ENCODE measurements at regions not wholly inside any gene's neighbourhood (a gene's known extent, or its start where the extent isn't known, plus 50 kb on each side); places are given as distances from the start of the nearest gene placed in this dataset.
"Not testable (repeated sequence)": the region's sequence is repeated elsewhere in the genome, so short reads cannot be mapped to it uniquely, and the experiment has no call there.

DNA sequence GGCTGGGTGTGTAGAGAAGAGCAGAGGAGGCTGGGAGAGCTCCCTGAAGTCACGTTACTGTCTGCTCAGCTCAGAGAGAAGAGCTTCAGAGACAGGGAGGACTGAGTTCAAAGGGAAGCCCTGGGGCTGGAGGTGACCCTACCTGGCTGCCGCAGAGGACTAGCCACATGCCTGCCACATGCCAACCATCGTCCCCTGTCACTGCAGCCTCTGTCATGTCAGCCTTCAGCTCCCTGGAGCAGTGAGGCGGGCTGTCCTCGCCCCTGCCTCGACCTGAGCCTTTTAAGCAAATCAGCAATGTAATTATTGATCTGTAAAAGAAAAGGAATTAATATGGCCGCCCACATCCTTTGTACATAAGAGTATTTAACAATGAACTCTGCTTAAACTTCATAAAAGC lies 89.3 kb upstream of the RET start:
- peak; percentile 9 for DNase-seq (ENCODE audit: low spot score)

DNA sequence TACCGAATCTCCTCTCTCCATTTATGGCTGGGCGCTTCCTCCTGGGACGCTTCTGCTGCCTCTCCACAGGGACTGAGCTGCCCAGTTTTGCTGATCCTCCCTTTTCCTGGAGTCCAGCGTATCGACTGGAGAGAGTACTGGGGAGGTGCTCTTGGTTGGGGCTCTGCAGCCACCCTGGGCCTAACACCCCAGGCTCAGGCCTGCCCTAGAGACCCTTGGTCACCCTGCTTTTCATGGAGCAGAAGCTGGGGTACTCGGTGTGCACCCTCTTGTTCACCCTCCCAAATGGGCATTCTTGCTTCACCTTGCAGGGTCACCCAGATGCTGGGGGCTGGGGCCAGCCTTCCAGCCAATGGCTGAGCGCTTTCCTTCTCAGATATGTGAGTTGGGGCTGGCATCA lies 88.8 kb upstream of the RET start:
- peak; percentile 10 for DNase-seq (ENCODE audit: low spot score)

DNA sequence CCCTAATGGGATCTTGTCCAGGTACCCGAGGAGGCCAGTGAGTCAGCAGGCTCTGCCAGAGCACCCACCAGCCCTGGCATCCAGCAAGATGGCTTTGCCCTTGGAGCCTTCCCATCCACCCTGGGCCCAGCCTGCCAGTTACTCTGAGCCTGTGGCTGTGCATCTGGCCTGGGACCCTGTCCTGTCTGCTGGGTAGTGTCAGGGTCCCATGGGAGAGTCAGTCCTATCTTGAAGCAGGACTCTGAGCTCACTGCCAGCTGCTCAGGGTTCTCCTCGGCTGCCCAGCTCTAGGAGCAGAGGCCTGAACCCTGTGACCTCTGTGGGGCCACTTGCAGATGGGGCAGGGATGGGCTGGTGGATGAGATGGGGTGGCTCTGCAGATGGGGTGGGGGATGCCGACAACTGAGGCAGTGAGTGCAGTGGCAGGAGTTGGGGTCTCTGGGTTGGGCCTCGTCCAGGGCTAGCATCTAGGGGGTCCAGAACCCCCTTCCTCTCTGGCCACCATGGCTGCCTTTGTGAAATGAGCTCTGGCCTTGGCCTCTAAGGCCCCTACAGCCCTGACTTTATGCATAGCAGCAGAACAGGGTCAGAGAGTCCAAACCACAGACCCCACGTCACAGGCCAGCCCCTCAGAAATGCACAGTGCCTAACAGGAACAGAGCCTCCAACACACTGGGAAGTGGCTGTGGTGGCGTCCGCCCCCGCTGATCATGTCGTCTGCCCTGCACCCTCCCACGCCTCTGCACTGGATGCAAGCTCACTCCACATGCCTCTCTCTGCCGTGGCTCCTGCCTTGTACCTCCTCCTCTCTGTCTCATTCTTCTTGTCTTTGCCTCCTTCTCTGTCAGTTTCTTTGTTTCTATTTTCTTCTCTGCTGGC lies 88.1 kb upstream of the RET start:
- peak; percentile 19 for DNase-seq (ENCODE audit: low spot score)

DNA sequence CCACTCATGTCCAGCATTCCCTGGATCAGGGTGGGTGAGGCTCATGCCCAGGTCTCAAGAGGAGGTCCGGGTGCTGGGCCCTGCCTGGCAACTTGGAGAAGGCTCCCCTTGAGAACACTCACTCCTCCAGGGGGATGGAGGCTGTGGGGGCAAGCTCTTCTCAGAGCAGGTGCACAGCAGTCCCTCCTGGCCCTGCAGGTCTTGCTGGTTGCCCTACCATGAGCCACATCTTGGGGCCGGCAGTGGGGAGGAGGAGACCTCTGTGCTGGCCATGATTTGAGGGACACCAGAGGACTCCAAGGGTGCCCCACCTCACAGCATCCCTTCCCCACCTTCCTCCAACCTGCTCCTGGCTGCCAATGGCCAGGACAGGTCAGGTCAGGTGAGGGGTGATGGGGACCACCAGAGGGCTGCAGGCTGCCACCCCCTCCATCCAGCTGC lies 87.4 kb upstream of the RET start:
- no peak for DNase-seq (ENCODE audit: low spot score)

DNA sequence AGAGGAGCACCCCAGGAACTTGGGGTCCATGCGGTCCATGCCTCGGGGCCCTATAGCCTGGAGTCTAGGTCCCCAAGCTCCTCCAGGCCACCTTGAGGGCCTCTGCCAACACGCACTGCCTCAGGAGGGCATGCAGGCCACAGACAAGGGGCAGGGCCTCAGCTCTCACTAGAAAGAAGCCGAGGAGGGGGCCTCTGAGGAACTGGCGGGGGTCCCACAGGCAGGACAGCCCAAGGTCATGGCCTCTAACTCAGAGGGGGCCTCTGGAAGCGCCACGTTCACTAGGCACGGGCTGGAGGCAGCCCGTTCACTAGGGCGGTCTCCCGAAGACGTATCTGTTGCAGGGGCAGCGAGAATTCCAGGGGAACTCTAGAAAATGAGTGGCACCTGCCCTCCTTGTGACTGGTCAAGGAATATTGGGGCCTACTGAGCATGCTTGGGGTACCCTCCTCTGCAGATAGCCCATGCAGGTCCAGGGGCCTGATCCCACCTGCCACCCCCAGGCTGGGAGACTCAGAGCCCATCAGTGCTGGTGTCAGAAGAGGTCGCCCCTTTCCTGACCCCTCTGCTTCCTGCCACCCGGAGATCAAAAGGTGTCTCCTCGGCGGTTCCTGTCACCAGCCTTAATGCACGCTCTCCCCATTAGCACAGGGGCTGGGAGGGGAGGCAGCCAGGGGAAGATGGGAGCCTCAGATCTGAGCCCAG lies 86.7 kb upstream of the RET start:
- DNase-seq (ENCODE audit: low spot score): no peak

DNA sequence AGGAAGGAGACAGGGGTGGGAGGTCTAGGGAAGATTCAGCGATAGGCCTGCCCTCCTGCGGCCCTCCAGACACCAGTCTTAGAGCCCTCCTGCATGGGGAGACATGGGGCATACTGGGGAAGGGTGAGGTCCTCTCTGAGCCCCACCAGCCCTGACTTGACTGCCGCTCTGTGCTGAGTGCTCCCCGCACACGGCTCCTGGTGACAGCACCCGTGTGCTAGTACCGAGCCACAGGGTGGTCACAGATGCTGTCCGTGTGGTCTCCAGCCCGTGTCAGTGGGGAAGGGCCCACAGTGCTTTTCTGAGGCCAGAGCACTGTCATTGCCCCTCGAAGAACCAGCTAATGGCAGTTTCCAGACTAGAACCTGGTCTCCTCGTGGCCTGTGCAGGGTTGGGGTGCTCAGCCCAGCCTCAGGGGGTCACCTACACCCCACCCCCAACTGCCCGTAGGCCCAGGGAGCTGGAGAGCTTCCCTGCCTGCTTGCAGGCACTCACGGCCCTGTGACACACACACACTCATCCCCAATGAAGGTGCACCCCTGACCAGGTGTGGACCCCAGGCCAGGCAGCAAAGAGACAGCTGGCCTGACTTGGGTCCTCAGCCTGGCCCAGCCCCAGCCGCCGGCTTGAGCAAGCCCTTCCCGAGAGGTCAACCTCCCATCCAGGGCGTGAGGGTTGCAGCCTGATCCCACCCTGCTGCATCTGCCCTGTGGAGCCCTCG lies 86.0 kb upstream of the RET start:
- DNase-seq (ENCODE audit: low spot score): no peak

DNA sequence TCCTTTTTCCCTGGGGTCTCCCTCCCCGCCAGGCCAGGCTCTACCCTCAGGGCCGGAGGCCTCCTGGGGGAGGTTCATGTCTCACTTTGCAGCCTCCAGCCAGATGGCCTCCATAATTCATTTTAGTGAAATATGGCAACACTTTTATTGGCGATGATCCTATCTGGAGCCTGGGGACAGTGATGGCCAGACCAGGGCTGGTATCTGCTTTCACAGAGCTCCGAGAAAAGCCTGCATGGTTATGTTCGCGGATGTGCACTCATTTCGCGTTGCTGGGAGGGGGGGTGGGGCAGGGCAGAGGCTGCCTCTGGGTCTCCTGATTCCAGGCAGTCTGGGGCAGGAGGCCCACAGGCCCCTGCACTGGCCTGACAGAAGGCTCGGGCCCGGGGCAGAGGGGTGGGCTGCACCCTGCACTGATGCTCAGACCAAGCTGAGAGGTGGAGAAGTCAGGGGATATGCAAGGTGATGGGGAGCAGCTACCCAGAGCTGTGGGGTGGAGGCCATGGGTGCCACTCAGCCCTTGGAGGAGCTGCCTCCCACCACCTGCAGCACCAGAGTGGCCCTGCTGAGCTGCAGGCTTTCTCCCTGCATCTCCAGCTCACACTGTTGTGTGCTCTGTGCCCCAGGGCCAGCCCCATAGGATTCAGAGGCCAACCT lies 85.3 kb upstream of the RET start:
- DNase-seq (ENCODE audit: low spot score): no peak

DNA sequence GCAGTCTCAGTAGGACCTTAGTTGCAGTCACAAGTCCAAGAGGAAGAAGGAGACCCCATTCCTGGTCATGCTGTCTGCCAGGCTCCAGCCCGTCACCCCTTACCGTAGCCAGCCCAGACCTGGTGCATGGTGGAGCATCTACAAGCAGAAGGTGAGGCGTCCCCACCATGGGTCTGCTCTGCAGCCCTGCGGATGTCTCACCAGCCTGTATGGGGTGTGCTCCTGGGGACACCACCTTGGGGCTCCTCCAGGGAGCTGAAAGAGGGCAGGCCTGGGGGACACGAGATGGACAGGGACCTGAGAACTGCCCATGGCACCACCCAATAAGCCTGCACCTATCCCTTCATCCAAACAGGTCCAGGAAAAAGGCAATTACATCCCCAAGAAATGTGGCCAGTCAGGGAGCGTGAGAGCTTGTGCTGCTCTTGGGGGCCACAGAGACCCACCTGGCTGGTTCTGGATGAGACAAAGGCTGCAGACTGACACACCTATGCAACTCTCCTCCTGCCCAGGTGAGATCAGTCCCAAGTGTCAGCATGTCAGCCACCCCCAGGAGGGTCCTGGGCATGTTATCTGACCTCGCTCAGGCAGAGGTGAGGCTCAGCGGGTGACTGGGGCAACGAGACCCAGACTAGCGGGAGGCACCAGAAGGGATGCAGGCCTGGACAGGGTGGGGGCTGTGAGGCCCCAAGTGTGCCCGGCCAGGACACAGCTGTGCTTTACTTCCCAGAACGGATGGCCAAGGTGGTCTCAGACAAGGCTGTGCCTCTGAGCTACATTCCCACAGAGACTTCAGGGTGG lies 84.5 kb upstream of the RET start:
- DNase-seq (ENCODE audit: low spot score): no peak

DNA sequence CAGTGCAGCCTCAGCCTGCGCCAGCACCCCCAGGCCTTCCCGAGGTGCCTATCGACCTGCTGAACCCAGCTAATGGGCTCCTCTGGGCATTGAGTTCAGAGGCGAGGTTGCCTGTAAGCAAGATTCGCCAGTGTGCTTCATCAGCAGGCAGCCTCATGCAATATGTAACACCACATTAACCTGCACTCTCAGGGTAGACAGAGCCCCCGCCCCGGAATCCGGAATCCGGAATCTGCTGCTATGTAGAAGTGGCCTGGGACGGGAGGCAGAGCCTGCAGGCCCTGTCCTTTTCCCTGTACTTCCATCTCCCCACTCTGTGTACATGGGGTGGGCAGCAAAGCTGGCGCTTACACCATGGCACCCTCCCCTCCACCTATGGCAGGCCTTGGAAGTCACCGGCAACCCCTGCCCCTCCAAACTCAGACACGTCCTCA lies 83.9 kb upstream of the RET start:
- DNase-seq (ENCODE audit: low spot score): no peak

DNA sequence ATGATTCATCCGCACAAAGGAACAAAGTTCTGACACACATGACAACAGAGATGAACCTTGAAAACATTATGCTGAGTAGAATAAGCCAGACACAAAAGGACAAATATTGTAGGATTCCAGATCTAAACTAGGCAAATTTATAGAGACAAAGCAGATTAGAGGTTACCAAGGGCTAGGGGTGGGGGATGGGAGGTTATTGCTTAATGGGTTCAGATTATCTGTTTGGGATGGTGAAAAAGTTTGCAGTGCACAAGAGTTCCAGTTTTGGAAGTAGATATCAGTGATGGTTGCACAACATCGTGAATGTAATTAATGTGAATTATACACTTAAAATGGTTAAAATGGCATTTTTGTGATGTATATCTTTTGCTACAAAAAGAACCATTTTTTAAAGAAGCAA lies 82.0 kb upstream of the RET start:
- DNase-seq (ENCODE audit: low spot score): not testable (repeated sequence)

DNA sequence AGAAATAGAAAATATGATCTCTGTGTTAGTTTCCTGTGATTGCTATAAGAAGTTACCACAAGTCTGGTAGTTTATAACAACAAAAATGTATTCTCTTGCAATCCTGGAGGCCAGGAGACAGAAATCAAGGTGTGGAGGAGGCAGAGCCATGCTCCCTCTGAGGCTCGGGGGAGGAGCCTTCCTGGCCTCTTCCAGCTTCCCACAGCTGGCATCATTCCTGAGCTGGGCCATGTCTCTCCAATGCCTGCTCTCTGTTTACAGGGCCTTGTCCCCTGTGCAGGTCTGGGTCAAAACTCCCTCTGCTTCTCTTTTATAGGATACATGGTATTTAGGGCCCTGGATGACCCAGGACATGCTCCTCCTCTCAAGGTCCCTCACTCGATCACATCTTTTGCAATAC lies 81.3 kb upstream of the RET start:
- DNase-seq (ENCODE audit: low spot score): no peak

DNA sequence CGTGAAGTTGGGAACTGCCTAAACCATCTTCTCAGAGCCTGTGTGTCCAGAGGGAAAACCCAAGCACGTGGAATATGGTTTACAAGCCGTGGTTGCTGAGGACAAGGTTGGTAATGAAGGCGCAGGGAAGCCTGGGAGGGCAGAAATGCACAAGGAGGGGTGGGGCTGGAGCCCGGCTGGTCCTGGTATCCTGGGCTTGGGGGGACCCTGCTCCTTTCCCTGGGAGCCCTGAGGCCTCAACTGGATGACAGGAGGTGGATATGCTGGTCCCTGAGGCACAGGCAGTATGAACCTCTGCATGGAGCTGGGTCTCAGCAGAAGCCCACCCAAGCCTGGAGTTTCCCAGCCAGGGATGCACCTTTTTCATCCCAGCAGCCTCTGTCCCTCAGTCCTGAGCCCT lies 80.3 kb upstream of the RET start:
- no peak for DNase-seq (ENCODE audit: low spot score)

DNA sequence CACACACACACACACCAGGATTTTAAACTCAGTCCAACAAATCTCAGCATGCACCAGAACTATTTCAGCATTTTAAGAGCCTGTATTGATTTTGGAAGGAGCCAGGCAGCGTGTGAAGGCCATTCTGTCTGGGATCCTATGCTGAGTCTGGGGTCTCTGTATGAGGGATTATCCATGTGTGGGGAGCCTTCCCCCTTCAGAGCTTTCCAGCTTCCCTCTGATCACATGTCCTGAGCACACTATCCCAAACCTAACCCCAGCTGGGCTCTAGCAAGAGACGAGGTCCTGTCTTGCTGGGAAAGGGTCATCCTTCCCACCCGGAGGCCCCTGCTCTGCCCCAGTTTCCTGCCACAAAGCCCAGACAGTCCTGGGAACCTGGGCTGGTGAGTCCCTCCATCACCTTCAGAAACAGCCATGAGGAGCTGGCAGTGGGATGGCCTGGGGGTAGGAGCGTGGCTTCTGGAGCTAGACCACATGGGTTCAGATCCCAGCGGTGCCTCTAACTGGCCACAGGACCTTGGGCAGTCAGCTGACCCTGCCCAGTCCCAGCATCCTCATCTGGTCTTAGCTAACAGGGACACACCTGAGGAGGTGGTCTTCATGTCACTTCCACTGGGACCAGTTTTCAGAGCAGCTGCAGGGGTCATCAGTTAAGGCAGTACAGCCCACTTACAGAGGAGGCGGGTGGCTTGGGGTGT lies 79.6 kb upstream of the RET start:
- no peak for DNase-seq (ENCODE audit: low spot score)

DNA sequence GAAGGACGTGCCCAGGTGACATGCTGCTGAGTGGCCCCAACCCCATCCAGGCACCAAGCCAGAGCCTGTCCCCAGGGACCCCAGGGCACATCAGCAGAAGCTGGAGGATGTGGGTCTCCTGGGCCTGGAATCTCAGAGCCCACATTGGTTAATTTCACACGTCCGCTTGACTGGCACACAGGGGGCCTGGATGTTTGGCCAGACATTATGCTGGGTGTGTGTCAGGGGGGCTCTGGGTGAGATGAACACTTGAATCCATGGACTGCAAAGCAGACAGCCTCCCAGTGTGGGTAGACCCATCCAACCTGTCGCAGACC lies 79.1 kb upstream of the RET start:
- no peak for DNase-seq (ENCODE audit: low spot score)

DNA sequence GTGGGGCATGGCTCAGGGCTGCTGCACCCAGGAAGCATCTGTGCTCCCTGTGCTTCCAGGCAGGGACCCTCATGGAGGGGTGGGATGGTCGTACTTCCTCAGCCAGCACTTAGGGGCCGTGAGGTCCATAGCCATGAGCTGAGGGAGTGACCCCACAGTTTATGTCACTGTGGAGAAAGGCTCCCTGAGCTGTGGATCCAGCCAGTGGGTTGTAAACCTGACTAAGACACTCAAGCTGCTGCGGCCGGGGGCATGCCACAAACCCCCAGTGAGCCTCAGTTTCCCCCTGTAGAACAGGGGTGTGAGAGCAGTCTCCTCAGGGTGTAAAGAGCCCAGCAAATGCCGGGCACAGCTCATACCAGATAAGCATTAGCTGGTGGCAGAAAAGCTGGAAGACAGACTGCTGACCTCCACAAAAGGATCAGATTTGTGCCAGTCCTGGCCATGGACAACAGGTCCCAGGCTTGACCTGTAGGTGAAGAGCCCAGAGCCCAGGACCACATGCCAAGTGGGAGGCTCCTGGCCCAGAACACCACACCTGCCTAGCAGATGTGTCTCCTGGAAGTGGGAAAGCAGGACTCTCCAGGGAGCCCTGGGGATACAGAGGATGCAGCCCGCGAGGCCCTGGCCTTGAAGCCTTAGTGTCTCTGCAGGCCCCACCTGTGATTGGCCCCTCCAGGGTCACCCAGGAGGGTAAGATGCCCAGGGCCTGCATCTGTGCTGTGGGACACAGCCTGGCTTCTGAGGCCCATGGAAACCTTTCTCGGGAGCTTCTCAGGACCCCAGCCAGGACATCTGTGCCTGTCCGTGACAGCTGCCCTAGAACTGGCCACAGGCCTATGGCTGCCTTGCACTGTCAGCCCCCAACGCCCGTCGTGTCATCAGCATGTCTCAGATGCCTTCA lies 78.1 kb upstream of the RET start:
- DNase-seq (ENCODE audit: low spot score): no peak

DNA sequence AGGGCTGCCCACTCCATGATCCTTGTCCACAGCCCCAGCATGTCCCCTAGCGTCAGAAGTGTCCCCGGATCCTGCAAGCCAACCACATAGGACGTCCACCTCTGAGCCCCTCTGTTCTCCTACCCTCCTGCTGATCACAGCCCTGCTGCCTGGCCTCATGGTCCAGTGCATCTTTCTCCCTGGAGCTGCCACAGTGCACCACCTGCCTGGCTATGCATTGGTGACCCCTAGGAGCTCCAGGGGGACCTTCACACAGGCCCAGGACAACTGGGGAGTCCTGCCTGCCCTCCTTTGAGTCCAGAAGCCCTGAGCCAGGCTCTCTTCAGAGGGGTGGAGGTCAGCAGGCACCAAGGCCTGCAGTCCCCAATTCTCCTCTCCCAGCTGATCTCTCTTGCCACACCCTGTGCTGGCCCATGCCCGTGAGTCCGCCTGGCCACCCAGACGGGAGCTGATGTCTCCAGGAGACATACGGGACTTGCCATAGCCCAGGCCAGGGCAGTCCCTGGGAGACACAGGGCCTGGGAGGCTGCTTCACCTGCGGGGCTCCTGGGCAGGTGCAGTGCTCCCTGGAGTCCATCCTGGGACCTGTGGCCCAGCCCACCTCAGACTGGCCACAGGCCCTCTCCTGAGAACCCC lies 77.4 kb upstream of the RET start:
- DNase-seq (ENCODE audit: low spot score): no peak

DNA sequence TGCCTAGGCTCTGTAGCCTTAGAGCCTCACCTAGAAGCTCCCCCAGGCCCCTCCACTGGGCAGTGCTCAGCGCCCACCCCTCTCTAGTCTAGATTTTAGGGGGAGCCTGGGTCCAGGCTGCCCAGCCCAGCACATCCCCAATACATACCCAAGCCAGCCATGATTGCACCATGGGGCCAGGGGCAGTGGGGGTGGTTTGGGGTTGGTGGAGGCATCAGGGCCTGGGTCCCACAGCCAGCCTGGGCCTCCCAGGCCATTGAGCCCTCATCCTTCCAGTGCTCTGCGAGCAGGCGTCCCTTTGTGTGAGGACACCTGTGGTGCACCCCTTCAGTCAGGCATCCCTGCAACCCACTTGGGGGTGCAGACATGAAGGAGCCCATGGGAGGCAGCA lies 76.9 kb upstream of the RET start:
- no peak for DNase-seq (ENCODE audit: low spot score)

DNA sequence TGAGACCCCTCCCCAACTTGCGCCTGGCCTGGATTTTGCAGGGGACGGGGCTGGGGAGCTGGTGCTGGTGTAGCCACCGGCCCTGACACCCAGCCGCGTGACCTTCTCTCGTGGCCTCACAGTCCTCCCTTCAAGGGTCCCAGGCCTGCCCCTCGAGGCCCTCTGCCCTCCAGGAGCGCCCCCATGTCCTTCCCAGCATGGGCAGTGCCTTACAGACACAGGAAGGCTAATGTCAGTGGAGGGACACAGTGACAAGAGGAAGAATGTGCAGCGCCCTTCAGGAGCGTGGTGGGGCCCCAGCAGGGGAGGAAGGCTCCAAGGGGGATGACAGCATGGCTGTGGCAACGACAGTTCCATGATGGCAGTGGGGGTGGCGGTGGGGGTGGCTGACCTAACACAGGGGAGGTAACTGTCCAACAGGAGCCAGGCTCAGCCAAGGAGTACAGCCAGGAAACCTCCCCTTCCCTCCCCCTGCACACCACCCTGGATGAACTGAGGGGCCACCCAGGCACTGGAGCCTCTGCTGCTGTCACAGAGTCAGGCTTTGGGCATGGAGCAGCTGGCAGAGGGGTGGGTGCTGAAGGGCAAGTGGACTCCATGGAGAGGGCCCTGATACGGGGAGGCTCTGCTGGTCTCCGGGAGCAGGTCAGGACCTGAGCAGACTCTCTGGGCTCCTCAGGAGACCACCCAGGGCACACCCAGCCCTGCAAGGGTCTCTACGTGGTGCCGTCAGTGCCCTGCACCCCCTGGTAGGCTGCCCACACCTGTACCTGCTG lies 76.0 kb upstream of the RET start:
- peak; percentile 9 for DNase-seq (ENCODE audit: low spot score)

DNA sequence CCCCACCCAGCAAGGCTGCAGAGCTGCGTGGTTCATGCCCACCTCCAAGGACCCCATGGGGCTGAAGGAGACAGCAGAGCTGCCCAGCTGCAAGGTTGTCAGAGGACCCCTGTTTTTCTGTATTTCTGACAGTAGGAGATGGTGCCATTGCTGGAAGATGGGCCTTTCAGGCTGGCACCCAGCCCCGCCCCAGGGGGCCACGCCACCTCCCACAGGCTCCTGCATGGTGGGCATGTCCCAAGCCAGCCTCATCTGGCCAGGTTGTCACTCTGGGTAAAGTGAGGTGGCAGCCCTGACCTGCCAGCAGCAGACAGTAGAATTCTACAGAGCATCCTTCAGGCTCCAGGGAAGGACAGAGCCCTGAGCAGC lies 75.5 kb upstream of the RET start:
- no peak for DNase-seq (ENCODE audit: low spot score)
